ENCODE measurements at regions not wholly inside any gene's neighbourhood (a gene's known extent, or its start where the extent isn't known, plus 50 kb on each side); places are given as distances from the start of the nearest gene placed in this dataset.
"Not testable (repeated sequence)": the region's sequence is repeated elsewhere in the genome, so short reads cannot be mapped to it uniquely, and the experiment has no call there.

- DNase-seq = not testable (repeated sequence)
These were observed 312.8 kb downstream of the GOLGA6L6 start for GRCh38 chr15:20228791-20229190.

- DNase-seq = not testable (repeated sequence)
These were observed 314.3 kb downstream of the GOLGA6L6 start for GRCh38 chr15:20227119-20227853.

- not testable (repeated sequence) for DNase-seq
These were observed 315.1 kb downstream of the GOLGA6L6 start for GRCh38 chr15:20226531-20226930.

GRCh38 chr15:20221063-20221462 lies 320.5 kb downstream of the GOLGA6L6 start:
- DNase-seq = not testable (repeated sequence)

- DNase-seq = not testable (repeated sequence)
These were observed 322.4 kb downstream of the GOLGA6L6 start for GRCh38 chr15:20219171-20219570.

- not testable (repeated sequence) for DNase-seq
These were observed 325.9 kb downstream of the GOLGA6L6 start for GRCh38 chr15:20215700-20216099.

- not testable (repeated sequence) for DNase-seq
These were observed 327.5 kb downstream of the GOLGA6L6 start for GRCh38 chr15:20214101-20214500.

GRCh38 chr15:20211508-20211907 lies 330.1 kb downstream of the GOLGA6L6 start:
- DNase-seq = not testable (repeated sequence)

- DNase-seq = not testable (repeated sequence)
These were observed 331.6 kb downstream of the GOLGA6L6 start for GRCh38 chr15:20209973-20210372.

GRCh38 chr15:20207607-20208006 lies 334.0 kb downstream of the GOLGA6L6 start:
- not testable (repeated sequence) for DNase-seq

GRCh38 chr15:20207198-20207597 lies 334.4 kb downstream of the GOLGA6L6 start:
- DNase-seq = not testable (repeated sequence)

GRCh38 chr15:20204177-20204866 lies 337.3 kb downstream of the GOLGA6L6 start:
- not testable (repeated sequence) for DNase-seq

- DNase-seq = not testable (repeated sequence)
These were observed 337.9 kb downstream of the GOLGA6L6 start for GRCh38 chr15:20203649-20204150.

- DNase-seq = not testable (repeated sequence)
These were observed 346.9 kb downstream of the GOLGA6L6 start for GRCh38 chr15:20194591-20195198.

GRCh38 chr15:20192982-20193929 lies 348.3 kb downstream of the GOLGA6L6 start:
- peak; percentile 21 for DNase-seq

- not testable (repeated sequence) for DNase-seq
These were observed 350.0 kb downstream of the GOLGA6L6 start for GRCh38 chr15:20191508-20192125.

GRCh38 chr15:20188611-20189010 lies 353.0 kb downstream of the GOLGA6L6 start:
- not testable (repeated sequence) for DNase-seq

- not testable (repeated sequence) for DNase-seq
These were observed 353.9 kb downstream of the GOLGA6L6 start for GRCh38 chr15:20187370-20188355.

- not testable (repeated sequence) for DNase-seq
These were observed 356.7 kb downstream of the GOLGA6L6 start for GRCh38 chr15:20184879-20185278.

- not testable (repeated sequence) for DNase-seq
These were observed 373.4 kb downstream of the GOLGA6L6 start for GRCh38 chr15:20168221-20168620.

Data from activated effector memory CD4-positive, alpha-beta T cell treated with Interleukin-2 at 50 U/mL for 16 hours (primary cell).